ENCODE measurements at regions not wholly inside any gene's neighbourhood (a gene's known extent, or its start where the extent isn't known, plus 50 kb on each side); places are given as distances from the start of the nearest gene placed in this dataset.

DNA sequence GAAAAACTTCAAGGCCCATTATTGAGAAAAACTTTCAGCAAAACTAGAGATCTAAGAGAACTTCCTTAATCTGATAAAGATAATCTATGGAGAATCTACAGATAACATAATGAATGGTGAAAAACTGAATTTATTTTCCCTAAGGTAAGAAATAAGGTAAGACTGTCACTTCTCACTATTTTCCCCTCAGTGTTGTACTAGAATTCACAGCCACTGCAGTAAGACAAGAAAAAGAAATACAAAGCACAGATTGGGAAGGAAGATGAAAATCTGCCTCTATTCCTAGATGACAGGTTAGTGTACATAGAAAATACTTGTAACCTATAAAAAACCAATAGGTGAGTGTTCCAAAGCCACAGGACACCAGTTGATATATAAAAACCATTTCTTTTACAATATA, 220.7 kb upstream of the SHH start:
- TF ChIP-seq SP1 (IDR thresholded peaks at IDR 0.05) (no peak), BHLHE40 (IDR thresholded peaks at IDR 0.05; ENCODE audit: borderline replicate concordance) (no peak), FOXM1 (IDR thresholded peaks at IDR 0.05; ENCODE audit: borderline replicate concordance) (no peak), ARNT (IDR thresholded peaks at IDR 0.05) (no peak)
